Endothelial cell (in vitro differentiated cells): ENCODE measurements at regions not wholly inside any gene's neighbourhood (a gene's known extent, or its start where the extent isn't known, plus 50 kb on each side); places are given as distances from the start of the nearest gene placed in this dataset.

Source experiments
- DNase-seq: peaks from one replicate; pipeline ENCODE4 v3.0.0; 2021; ENCODE audit warnings: low spot score
- H3K27ac Mint-ChIP-seq: one replicate; pipeline ENCODE4 v1.8.0; 2021; ENCODE audit warnings: mixed read lengths, inconsistent platforms; ENCODE audit not compliant: unreplicated experiment
- H3K27me3 Mint-ChIP-seq: one replicate; pipeline ENCODE4 v1.8.0; 2021; ENCODE audit warnings: mild to moderate bottlenecking, moderate library complexity, mixed read lengths, inconsistent platforms; ENCODE audit not compliant: unreplicated experiment
- H3K36me3 Mint-ChIP-seq: one replicate; pipeline ENCODE4 v1.8.0; 2021; ENCODE audit warnings: mild to moderate bottlenecking, low read depth, mixed read lengths, inconsistent platforms; ENCODE audit not compliant: unreplicated experiment
- H3K4me1 Mint-ChIP-seq: one replicate; pipeline ENCODE4 v1.8.0; 2021; ENCODE audit warnings: mild to moderate bottlenecking, mixed read lengths, inconsistent platforms; ENCODE audit not compliant: unreplicated experiment
- H3K4me3 Mint-ChIP-seq: one replicate; pipeline ENCODE4 v1.8.0; 2021; ENCODE audit warnings: mild to moderate bottlenecking, mixed read lengths, inconsistent platforms; ENCODE audit not compliant: unreplicated experiment
- H3K9me3 Mint-ChIP-seq: one replicate; pipeline ENCODE4 v1.8.0; 2021; ENCODE audit warnings: mixed read lengths, inconsistent platforms; ENCODE audit not compliant: unreplicated experiment
- TF ChIP-seq, protein P1 (sequence below): fragments of 200-600 bp; sonication (generic); IDR thresholded peaks from one replicate; pipeline ENCODE4 v1.5.0; 2021; ENCODE audit warnings: antibody characterized with exemption; ENCODE audit not compliant: unreplicated experiment

DNA sequence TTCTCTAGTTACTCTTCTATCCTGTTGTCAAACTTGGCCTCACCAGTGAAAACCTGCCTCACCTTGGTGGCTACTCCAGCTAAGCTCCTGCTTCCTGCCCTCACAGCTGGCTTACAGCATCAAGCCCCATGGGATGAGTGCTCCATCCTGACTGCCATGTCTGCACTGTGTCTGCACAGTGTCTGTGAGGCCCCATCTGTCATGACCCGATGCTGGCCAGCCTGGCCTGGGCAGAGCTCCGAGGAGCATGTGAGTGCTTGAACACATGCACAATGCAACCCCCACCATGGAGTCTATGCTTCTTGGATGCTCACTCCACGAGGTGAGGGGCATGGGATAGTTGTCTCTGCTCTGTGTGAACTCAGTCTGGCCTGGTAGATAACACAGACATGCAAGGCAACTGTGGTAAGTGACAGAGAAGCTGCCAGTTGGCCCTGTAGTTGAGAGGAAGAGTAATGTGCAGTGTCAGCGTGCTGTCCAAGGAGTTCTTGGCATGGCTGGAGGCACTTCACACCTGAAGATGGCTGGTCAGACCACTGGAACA is 207.1 kb upstream of the ZNF32 start:
- Mint-ChIP-seq H3K4me3 (no peak overlapping the region), H3K4me1 (peaks cover 4% of the 10 kb centered on the region), H3K36me3 (no peaks in the 10 kb centered on the region), H3K27me3 (peaks cover 2% of the 10 kb centered on the region), H3K9me3 (no peaks in the 10 kb centered on the region), H3K27ac (no peak overlapping the region)
- TF ChIP-seq, protein P1, sequence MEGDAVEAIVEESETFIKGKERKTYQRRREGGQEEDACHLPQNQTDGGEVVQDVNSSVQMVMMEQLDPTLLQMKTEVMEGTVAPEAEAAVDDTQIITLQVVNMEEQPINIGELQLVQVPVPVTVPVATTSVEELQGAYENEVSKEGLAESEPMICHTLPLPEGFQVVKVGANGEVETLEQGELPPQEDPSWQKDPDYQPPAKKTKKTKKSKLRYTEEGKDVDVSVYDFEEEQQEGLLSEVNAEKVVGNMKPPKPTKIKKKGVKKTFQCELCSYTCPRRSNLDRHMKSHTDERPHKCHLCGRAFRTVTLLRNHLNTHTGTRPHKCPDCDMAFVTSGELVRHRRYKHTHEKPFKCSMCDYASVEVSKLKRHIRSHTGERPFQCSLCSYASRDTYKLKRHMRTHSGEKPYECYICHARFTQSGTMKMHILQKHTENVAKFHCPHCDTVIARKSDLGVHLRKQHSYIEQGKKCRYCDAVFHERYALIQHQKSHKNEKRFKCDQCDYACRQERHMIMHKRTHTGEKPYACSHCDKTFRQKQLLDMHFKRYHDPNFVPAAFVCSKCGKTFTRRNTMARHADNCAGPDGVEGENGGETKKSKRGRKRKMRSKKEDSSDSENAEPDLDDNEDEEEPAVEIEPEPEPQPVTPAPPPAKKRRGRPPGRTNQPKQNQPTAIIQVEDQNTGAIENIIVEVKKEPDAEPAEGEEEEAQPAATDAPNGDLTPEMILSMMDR: no peak
- no peak for DNase-seq

DNA sequence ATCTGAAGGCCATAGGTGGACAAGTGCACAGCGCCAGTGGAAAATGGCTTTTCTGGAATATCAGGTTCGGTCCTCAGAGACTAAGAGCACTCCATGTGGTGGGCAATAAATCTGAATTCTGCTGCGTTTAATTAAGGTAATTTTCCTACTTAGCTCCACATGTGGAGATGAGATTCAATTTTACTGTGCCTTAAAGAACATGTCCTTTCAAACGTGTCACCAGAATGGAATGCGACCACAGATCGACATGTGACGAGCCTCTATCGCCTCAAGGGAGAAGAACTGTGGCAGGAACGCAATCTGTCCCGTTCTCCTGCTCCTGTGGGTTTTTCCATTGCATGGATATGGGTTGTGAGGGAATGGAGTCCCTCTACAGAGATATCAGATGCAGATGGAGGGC is 205.3 kb upstream of the ZNF32 start:
- Mint-ChIP-seq H3K4me1 (peaks cover under 1% of the 10 kb centered on the region), H3K4me3 (no peak overlapping the region), H3K9me3 (no peaks in the 10 kb centered on the region), H3K27ac (no peak overlapping the region), H3K27me3 (peaks cover 2% of the 10 kb centered on the region), H3K36me3 (no peaks in the 10 kb centered on the region)
- DNase-seq: no peak
- TF ChIP-seq, protein P1: no peak

DNA sequence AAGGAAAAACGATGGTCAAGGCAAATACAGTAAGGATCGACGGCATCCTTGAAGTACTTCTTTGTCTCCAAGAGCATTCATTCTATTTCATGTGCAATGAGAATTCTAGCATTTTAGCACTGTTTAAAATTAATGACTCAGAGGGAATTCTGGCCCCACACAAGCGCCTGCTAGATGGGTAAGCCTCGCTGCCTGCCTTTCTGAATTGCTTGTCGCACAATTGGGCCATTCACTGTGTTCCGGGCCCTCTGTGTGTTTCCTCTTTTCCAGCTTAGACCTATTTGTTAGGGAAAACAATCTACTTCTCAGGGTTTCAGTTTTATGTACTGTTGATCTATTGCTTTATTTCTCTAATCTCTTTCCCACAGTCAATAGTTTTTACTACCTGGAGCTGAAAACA is 204.7 kb upstream of the ZNF32 start:
- no peaks in the 10 kb centered on the region for H3K36me3 Mint-ChIP-seq
- H3K27me3 Mint-ChIP-seq: peaks cover 4% of the 10 kb centered on the region
- TF ChIP-seq, protein P1: no peak
- no peaks in the 10 kb centered on the region for H3K4me1 Mint-ChIP-seq
- no peak for DNase-seq
- no peak overlapping the region for H3K27ac Mint-ChIP-seq
- H3K4me3 Mint-ChIP-seq: no peak overlapping the region
- H3K9me3 Mint-ChIP-seq: no peaks in the 10 kb centered on the region

DNA sequence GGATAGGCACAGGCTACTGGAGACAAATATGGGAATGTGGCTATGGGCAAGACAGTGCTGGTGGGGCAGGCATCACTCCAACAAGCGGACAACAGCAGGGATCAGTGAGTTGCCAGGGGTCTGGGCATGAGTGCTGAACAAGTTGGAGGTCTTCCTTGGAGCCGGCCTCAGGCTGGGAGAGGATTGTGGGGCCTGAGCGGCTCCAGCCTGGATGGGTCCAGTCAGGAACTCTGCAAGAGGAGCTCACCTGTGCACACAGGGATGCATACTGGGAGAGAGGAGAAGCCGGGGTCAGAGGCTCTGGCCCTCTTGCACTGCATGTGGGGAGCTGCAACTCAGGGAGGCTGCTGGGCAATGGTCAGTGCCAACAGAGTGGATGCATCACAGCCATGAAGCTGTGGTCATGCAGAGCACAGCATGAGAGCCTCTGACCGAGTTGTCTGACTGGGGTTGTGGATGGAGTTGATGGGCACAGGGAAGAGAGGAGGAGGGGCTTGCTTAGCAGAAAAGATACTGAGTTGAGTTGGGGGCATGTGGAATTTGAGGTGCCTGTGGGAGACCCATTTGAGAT is 204.0 kb upstream of the ZNF32 start:
- H3K36me3 Mint-ChIP-seq: no peaks in the 10 kb centered on the region
- TF ChIP-seq, protein P1: no peak
- no peak overlapping the region for H3K27ac Mint-ChIP-seq
- no peak overlapping the region for H3K4me3 Mint-ChIP-seq
- no peak for DNase-seq
- H3K27me3 Mint-ChIP-seq: peaks cover 4% of the 10 kb centered on the region
- no peaks in the 10 kb centered on the region for H3K9me3 Mint-ChIP-seq
- no peaks in the 10 kb centered on the region for H3K4me1 Mint-ChIP-seq

DNA sequence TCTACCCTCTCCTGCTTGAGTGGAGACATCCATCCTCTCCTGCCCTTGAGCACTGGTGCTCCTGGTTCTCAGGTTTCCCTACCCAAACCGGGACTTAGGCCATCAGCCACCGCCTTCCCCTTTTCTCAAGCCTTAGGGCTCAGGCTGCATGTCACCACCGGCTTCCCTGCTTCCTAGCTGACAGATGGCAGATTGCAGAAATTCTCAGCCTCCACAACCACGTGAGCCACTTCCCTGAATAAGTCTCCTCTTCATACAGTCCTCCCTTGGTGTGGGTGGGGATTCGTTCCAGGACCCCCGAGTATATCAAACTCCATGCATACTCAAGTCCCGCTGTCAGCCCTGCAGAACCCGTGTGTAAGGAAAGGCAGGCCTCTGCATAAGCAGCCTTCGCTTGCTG is 203.5 kb upstream of the ZNF32 start:
- no peaks in the 10 kb centered on the region for H3K36me3 Mint-ChIP-seq
- H3K9me3 Mint-ChIP-seq: no peaks in the 10 kb centered on the region
- TF ChIP-seq, protein P1: no peak
- H3K27ac Mint-ChIP-seq: no peak overlapping the region
- H3K4me1 Mint-ChIP-seq: no peaks in the 10 kb centered on the region
- no peak overlapping the region for H3K4me3 Mint-ChIP-seq
- H3K27me3 Mint-ChIP-seq: peaks cover 4% of the 10 kb centered on the region
- no peak for DNase-seq
